GM23338 (cell line): ENCODE measurements at regions not wholly inside any gene's neighbourhood (a gene's known extent, or its start where the extent isn't known, plus 50 kb on each side); places are given as distances from the start of the nearest gene placed in this dataset.

Experiments
- ATAC-seq: fragments of 200-7000 bp; cut with Tn5 transposase; 3 replicates; pipeline ENCODE4 v1.9.1; 2020
- DNase-seq: peaks from one replicate; pipeline ENCODE4 v3.0.0-alpha.2; 2015; ENCODE audit warnings: low spot score
- H2AFZ ChIP-seq: fragments of 200-600 bp; sonication (generic); 2 replicates; pipeline ENCODE4 v1.8.0; 2016; ENCODE audit warnings: antibody characterized with exemption, mild to moderate bottlenecking, moderate library complexity
- H3F3A ChIP-seq: fragments of 200-600 bp; sonication (generic); replicated peaks from 2 replicates; pipeline ENCODE4 v1.8.0; 2017; ENCODE audit warnings: antibody characterized with exemption, mixed run types, low read depth
- H3K27ac ChIP-seq: fragments of 200-600 bp; sonication (generic); 2 replicates; pipeline ENCODE4 v1.6.1; 2016; ENCODE audit warnings: low read depth
- H3K27me3 ChIP-seq: fragments of 200-600 bp; sonication (generic); 2 replicates; pipeline ENCODE4 v1.8.0; 2016; ENCODE audit warnings: mild to moderate bottlenecking, mixed run types, moderate library complexity; ENCODE audit not compliant: insufficient read depth
- H3K36me3 ChIP-seq: fragments of 200-600 bp; sonication (generic); 2 replicates; pipeline ENCODE4 v1.8.0; 2016; ENCODE audit warnings: mild to moderate bottlenecking; ENCODE audit not compliant: insufficient read depth
- H3K4me1 ChIP-seq: fragments of 200-600 bp; sonication (generic); 2 replicates; pipeline ENCODE4 v1.8.0; 2016; ENCODE audit warnings: mild to moderate bottlenecking, moderate library complexity; ENCODE audit not compliant: insufficient read depth
- H3K4me2 ChIP-seq: fragments of 200-600 bp; sonication (generic); 2 replicates; pipeline ENCODE4 v1.7.1; 2017; ENCODE audit warnings: mixed run types
- H3K4me3 ChIP-seq: fragments of 200-600 bp; sonication (generic); 2 replicates; pipeline ENCODE4 v1.6.1; 2016; ENCODE audit warnings: mixed run types
- H3K79me2 ChIP-seq: fragments of 200-600 bp; sonication (generic); replicated peaks from 2 replicates; pipeline ENCODE4 v1.8.0; 2017; ENCODE audit warnings: mild to moderate bottlenecking; ENCODE audit not compliant: insufficient read depth
- H3K9me2 ChIP-seq: fragments of 200-600 bp; sonication (generic); 2 replicates; pipeline ENCODE4 v1.8.0; 2017; ENCODE audit not compliant: insufficient read depth
- H4K20me1 ChIP-seq: fragments of 200-600 bp; sonication (generic); replicated peaks from 2 replicates; pipeline ENCODE4 v1.8.0; 2017; ENCODE audit warnings: mild to moderate bottlenecking; ENCODE audit not compliant: insufficient read depth
- H3K27ac Mint-ChIP-seq: 2 replicates; pipeline ENCODE4 v1.8.0; 2020; ENCODE audit warnings: inconsistent platforms, mild to moderate bottlenecking, moderate library complexity, mixed read lengths
- H3K27me3 Mint-ChIP-seq: 3 replicates; pipeline ENCODE4 v1.8.0; 2022; ENCODE audit warnings: low read depth, mild to moderate bottlenecking, moderate library complexity, mixed read lengths, inconsistent platforms; ENCODE audit not compliant: insufficient read depth, poor library complexity
- H3K36me3 Mint-ChIP-seq: 3 replicates; pipeline ENCODE4 v1.8.0; 2021; ENCODE audit warnings: low read depth, mild to moderate bottlenecking, inconsistent platforms, moderate library complexity, mixed read lengths
- H3K4me1 Mint-ChIP-seq: 3 replicates; pipeline ENCODE4 v1.8.0; 2020; ENCODE audit warnings: mild to moderate bottlenecking, inconsistent platforms, mixed read lengths
- H3K4me3 Mint-ChIP-seq: 3 replicates; pipeline ENCODE4 v1.8.0; 2021; ENCODE audit warnings: moderate library complexity, mild to moderate bottlenecking, inconsistent platforms, mixed read lengths
- H3K9me3 Mint-ChIP-seq: 3 replicates; pipeline ENCODE4 v1.8.0; 2020; ENCODE audit warnings: moderate library complexity, mild to moderate bottlenecking, inconsistent platforms, mixed read lengths
- CREB1 ChIP-seq: fragments of 250-450 bp; sonication (Bioruptor Pico); IDR thresholded peaks from 2 replicates; pipeline ENCODE4 v1.5.0; 2020; ENCODE audit warnings: low read depth, mild to moderate bottlenecking, moderate library complexity
- EZH2phosphoT487 ChIP-seq: fragments of 200-600 bp; sonication (generic); IDR thresholded peaks from one replicate; pipeline ENCODE4 v1.8.1; 2018; ENCODE audit warnings: antibody characterized with exemption; ENCODE audit not compliant: unreplicated experiment
- NANOG ChIP-seq: IDR thresholded peaks from 2 replicates; pipeline ENCODE4 v1.6.1; 2016; ENCODE audit warnings: antibody characterized with exemption, borderline replicate concordance
- POLR2AphosphoS5 ChIP-seq: IDR thresholded peaks from 2 replicates; pipeline ENCODE4 v1.6.1; 2016; ENCODE audit warnings: antibody characterized with exemption, low read depth
- STAT1 ChIP-seq: IDR thresholded peaks from one replicate; pipeline ENCODE4 v1.6.1; 2016; ENCODE audit warnings: antibody characterized with exemption; ENCODE audit not compliant: unreplicated experiment
- ZNF331 ChIP-seq: fragments of 250-450 bp; sonication (Bioruptor Pico); IDR thresholded peaks from 2 replicates; pipeline ENCODE4 v1.5.0; 2020; ENCODE audit warnings: low read depth, mild to moderate bottlenecking, moderate library complexity
- TF ChIP-seq, protein P1 (sequence below): IDR thresholded peaks from one replicate; pipeline ENCODE4 v1.6.1; 2018; ENCODE audit warnings: antibody characterized with exemption; ENCODE audit not compliant: unreplicated experiment
- TF ChIP-seq, protein P2 (sequence below), 2 experiments: fragments of 200-600 bp in 1 of 2; sonication (generic) in 1 of 2; conservative IDR thresholded peaks; 2 replicates each; pipeline versions ENCODE4 v1.5.1 to v1.6.1; 2016 to 2017; ENCODE audit warnings: antibody characterized with exemption in 2 of 2, low read depth in 2 of 2, mild to moderate bottlenecking in 2 of 2, moderate library complexity in 1 of 2
- TF ChIP-seq, protein P3 (sequence below): fragments of 250-450 bp; sonication (Bioruptor Pico); IDR thresholded peaks from 2 replicates; pipeline ENCODE4 v1.5.0; 2020; ENCODE audit warnings: mild to moderate bottlenecking, moderate library complexity
- TF ChIP-seq, protein P4 (sequence below): IDR thresholded peaks from 2 replicates; pipeline ENCODE4 v1.6.1; 2016; ENCODE audit warnings: antibody characterized with exemption

DNA sequence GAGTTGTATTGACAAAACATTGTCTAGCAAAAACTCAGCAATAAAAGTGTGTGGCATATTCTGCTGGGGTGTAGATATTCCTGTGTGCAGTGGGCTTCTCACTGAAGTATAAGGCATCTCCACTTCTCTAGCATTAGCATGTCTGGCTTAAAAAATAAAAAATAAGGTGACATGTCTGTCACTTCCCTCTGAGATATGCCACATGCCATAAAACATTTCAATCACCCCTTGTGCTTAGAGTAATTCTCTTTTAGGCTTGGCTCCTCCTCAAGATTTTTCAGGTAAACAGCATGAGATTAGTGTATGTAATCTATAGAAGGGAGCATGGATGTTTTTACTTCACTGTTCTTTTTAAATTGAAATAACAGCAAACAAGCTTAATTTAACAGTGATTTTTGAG lies 194.4 kb upstream of the SNX7 start:
- Histone ChIP-seq H3F3A (no peaks in the 10 kb centered on the region), H3K4me1 (peaks cover 4% of the 10 kb centered on the region; the same call in 1 of the 2 replicates), H3K4me2 (no peak overlapping the region), H3K27me3 (no peaks in the 10 kb centered on the region), H2AFZ (no peak overlapping the region), H3K27ac (no peak overlapping the region), H4K20me1 (no peaks in the 10 kb centered on the region), H3K4me3 (no peak overlapping the region), H3K79me2 (no peaks in the 10 kb centered on the region), H3K9me2 (no peaks in the 10 kb centered on the region), H3K36me3 (no peaks in the 10 kb centered on the region)
- Mint-ChIP-seq H3K27me3 (no peaks in the 10 kb centered on the region), H3K9me3 (no peaks in the 10 kb centered on the region), H3K36me3 (no peaks in the 10 kb centered on the region), H3K27ac (no peak overlapping the region), H3K4me3 (no peak overlapping the region), H3K4me1 (peaks cover 12% of the 10 kb centered on the region; the same call in 2 of the 3 replicates)
- no peak for TF ChIP-seq STAT1
- TF ChIP-seq, protein P1, sequence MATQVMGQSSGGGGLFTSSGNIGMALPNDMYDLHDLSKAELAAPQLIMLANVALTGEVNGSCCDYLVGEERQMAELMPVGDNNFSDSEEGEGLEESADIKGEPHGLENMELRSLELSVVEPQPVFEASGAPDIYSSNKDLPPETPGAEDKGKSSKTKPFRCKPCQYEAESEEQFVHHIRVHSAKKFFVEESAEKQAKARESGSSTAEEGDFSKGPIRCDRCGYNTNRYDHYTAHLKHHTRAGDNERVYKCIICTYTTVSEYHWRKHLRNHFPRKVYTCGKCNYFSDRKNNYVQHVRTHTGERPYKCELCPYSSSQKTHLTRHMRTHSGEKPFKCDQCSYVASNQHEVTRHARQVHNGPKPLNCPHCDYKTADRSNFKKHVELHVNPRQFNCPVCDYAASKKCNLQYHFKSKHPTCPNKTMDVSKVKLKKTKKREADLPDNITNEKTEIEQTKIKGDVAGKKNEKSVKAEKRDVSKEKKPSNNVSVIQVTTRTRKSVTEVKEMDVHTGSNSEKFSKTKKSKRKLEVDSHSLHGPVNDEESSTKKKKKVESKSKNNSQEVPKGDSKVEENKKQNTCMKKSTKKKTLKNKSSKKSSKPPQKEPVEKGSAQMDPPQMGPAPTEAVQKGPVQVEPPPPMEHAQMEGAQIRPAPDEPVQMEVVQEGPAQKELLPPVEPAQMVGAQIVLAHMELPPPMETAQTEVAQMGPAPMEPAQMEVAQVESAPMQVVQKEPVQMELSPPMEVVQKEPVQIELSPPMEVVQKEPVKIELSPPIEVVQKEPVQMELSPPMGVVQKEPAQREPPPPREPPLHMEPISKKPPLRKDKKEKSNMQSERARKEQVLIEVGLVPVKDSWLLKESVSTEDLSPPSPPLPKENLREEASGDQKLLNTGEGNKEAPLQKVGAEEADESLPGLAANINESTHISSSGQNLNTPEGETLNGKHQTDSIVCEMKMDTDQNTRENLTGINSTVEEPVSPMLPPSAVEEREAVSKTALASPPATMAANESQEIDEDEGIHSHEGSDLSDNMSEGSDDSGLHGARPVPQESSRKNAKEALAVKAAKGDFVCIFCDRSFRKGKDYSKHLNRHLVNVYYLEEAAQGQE: no peak
- no peak for TF ChIP-seq ZNF331 (CRISPR knock-in tag)
- no peak for DNase-seq
- ATAC-seq: no peak

DNA sequence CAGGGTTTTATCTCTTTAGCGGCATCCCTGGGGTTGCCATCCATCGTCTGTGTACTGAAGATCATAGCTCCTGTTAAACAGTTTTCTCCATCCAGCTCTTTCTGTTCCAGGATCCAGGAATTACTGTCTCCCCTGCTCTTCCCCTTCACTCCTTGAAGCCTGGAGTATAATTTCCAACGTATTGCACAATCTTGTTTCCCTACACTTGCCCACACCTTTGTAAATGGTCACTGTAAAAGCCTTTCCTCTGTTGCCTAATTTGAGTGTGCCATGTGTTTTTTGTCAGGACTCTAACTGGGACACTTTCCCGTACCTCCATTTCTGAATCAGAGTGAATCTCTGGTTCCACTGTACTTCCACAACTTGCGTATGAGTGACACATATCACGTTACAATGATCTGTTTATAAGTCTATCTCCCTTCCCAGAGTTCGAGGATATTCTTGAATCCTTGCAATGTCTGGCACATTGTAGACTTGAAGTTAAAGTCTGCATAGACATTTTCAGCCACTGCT lies 199.6 kb upstream of the SNX7 start:
- Histone ChIP-seq H3K4me2 (no peak overlapping the region), H3K36me3 (no peaks in the 10 kb centered on the region), H3K27ac (no peak overlapping the region), H3K4me1 (peaks cover 6% of the 10 kb centered on the region; the same call in 1 of the 2 replicates), H3K79me2 (no peaks in the 10 kb centered on the region), H3F3A (no peaks in the 10 kb centered on the region), H3K27me3 (no peaks in the 10 kb centered on the region), H3K4me3 (no peak overlapping the region), H4K20me1 (no peaks in the 10 kb centered on the region), H2AFZ (no peak overlapping the region), H3K9me2 (no peaks in the 10 kb centered on the region)
- no peak for ATAC-seq
- Mint-ChIP-seq H3K27ac (no peak overlapping the region), H3K36me3 (no peaks in the 10 kb centered on the region), H3K4me1 (peaks cover 14% of the 10 kb centered on the region), H3K9me3 (no peaks in the 10 kb centered on the region), H3K4me3 (no peak overlapping the region), H3K27me3 (peaks cover 3% of the 10 kb centered on the region)
- DNase-seq: no peak
- TF ChIP-seq POLR2AphosphoS5: no peak
- TF ChIP-seq EZH2phosphoT487: no peak
- TF ChIP-seq, protein P2, sequence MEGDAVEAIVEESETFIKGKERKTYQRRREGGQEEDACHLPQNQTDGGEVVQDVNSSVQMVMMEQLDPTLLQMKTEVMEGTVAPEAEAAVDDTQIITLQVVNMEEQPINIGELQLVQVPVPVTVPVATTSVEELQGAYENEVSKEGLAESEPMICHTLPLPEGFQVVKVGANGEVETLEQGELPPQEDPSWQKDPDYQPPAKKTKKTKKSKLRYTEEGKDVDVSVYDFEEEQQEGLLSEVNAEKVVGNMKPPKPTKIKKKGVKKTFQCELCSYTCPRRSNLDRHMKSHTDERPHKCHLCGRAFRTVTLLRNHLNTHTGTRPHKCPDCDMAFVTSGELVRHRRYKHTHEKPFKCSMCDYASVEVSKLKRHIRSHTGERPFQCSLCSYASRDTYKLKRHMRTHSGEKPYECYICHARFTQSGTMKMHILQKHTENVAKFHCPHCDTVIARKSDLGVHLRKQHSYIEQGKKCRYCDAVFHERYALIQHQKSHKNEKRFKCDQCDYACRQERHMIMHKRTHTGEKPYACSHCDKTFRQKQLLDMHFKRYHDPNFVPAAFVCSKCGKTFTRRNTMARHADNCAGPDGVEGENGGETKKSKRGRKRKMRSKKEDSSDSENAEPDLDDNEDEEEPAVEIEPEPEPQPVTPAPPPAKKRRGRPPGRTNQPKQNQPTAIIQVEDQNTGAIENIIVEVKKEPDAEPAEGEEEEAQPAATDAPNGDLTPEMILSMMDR (conservative IDR thresholded peaks at IDR 0.05; ENCODE audit: low read depth in 2 of 2): no peak
- TF ChIP-seq, protein P3, sequence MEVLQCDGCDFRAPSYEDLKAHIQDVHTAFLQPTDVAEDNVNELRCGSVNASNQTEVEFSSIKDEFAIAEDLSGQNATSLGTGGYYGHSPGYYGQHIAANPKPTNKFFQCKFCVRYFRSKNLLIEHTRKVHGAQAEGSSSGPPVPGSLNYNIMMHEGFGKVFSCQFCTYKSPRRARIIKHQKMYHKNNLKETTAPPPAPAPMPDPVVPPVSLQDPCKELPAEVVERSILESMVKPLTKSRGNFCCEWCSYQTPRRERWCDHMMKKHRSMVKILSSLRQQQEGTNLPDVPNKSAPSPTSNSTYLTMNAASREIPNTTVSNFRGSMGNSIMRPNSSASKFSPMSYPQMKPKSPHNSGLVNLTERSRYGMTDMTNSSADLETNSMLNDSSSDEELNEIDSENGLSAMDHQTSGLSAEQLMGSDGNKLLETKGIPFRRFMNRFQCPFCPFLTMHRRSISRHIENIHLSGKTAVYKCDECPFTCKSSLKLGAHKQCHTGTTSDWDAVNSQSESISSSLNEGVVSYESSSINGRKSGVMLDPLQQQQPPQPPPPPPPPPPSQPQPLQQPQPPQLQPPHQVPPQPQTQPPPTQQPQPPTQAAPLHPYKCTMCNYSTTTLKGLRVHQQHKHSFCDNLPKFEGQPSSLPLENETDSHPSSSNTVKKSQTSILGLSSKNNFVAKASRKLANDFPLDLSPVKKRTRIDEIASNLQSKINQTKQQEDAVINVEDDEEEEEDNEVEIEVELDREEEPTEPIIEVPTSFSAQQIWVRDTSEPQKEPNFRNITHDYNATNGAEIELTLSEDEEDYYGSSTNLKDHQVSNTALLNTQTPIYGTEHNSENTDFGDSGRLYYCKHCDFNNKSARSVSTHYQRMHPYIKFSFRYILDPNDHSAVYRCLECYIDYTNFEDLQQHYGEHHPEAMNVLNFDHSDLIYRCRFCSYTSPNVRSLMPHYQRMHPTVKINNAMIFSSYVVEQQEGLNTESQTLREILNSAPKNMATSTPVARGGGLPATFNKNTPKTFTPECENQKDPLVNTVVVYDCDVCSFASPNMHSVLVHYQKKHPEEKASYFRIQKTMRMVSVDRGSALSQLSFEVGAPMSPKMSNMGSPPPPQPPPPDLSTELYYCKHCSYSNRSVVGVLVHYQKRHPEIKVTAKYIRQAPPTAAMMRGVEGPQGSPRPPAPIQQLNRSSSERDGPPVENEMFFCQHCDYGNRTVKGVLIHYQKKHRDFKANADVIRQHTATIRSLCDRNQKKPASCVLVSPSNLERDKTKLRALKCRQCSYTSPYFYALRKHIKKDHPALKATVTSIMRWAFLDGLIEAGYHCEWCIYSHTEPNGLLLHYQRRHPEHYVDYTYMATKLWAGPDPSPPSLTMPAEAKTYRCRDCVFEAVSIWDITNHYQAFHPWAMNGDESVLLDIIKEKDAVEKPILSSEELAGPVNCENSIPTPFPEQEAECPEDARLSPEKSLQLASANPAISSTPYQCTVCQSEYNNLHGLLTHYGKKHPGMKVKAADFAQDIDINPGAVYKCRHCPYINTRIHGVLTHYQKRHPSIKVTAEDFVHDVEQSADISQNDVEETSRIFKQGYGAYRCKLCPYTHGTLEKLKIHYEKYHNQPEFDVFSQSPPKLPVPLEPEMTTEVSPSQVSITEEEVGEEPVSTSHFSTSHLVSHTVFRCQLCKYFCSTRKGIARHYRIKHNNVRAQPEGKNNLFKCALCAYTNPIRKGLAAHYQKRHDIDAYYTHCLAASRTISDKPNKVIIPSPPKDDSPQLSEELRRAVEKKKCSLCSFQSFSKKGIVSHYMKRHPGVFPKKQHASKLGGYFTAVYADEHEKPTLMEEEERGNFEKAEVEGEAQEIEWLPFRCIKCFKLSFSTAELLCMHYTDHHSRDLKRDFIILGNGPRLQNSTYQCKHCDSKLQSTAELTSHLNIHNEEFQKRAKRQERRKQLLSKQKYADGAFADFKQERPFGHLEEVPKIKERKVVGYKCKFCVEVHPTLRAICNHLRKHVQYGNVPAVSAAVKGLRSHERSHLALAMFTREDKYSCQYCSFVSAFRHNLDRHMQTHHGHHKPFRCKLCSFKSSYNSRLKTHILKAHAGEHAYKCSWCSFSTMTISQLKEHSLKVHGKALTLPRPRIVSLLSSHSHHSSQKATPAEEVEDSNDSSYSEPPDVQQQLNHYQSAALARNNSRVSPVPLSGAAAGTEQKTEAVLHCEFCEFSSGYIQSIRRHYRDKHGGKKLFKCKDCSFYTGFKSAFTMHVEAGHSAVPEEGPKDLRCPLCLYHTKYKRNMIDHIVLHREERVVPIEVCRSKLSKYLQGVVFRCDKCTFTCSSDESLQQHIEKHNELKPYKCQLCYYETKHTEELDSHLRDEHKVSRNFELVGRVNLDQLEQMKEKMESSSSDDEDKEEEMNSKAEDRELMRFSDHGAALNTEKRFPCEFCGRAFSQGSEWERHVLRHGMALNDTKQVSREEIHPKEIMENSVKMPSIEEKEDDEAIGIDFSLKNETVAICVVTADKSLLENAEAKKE: no peak
- TF ChIP-seq, protein P4, sequence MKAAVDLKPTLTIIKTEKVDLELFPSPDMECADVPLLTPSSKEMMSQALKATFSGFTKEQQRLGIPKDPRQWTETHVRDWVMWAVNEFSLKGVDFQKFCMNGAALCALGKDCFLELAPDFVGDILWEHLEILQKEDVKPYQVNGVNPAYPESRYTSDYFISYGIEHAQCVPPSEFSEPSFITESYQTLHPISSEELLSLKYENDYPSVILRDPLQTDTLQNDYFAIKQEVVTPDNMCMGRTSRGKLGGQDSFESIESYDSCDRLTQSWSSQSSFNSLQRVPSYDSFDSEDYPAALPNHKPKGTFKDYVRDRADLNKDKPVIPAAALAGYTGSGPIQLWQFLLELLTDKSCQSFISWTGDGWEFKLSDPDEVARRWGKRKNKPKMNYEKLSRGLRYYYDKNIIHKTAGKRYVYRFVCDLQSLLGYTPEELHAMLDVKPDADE: no peak
- TF ChIP-seq NANOG: no peak
- no peak for TF ChIP-seq CREB1
